B cell (primary cell): ENCODE measurements at regions not wholly inside any gene's neighbourhood (a gene's known extent, or its start where the extent isn't known, plus 50 kb on each side); places are given as distances from the start of the nearest gene placed in this dataset.

Source experiments
- CTCF ChIP-seq: fragments of 200-600 bp; IDR thresholded peaks from one replicate; pipeline ENCODE4 v1.8.0; 2022; ENCODE audit warnings: antibody characterized with exemption, mild to moderate bottlenecking
- EZH2 ChIP-seq: IDR thresholded peaks from 2 replicates; pipeline ENCODE4 v1.6.1; 2012; ENCODE audit warnings: borderline replicate concordance, low read depth, mild to moderate bottlenecking, moderate library complexity, low read length; ENCODE audit not compliant: insufficient read depth, poor library complexity, severe bottlenecking

DNA sequence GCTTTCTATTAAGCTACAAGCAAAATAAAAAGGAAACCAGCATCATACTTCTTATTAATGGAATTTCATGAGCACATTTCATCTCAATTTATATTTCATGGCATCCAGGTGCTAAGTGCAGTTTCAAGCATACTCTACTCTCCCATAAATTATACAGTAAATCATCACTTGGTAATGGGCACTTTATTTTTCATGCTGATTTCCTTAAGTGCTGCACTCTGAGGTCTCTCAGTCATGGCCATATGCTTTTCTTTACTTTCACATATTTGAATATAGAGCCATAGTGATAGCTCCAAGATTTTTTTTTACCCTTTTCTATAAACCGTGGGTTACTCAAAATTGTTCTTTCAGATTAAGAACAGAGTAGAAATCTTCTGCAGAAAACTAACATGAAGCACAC lies 1505.7 kb upstream of the CADM2 start:
- TF ChIP-seq CTCF (no peak), EZH2 (no peak)
